PC-3 (cell line): ENCODE measurements at regions not wholly inside any gene's neighbourhood (a gene's known extent, or its start where the extent isn't known, plus 50 kb on each side); places are given as distances from the start of the nearest gene placed in this dataset.

Experiments
- EZH2 ChIP-seq: fragments of 300-600 bp; sonication (generic); IDR thresholded peaks from one replicate; pipeline ENCODE4 v1.6.1; 2017; ENCODE audit warnings: antibody characterized with exemption, mild to moderate bottlenecking, low read length; ENCODE audit not compliant: unreplicated experiment
- TF ChIP-seq, protein P1 (sequence below): fragments of 300-600 bp; sonication (generic); conservative IDR thresholded peaks from 2 replicates; pipeline ENCODE4 v1.5.1; 2017; ENCODE audit warnings: antibody characterized with exemption, low read depth, mild to moderate bottlenecking, low read length

GRCh38 chr6:51352506-51353029, 533.9 kb downstream of the TFAP2B start:
- no peak for TF ChIP-seq EZH2
- TF ChIP-seq, protein P1, sequence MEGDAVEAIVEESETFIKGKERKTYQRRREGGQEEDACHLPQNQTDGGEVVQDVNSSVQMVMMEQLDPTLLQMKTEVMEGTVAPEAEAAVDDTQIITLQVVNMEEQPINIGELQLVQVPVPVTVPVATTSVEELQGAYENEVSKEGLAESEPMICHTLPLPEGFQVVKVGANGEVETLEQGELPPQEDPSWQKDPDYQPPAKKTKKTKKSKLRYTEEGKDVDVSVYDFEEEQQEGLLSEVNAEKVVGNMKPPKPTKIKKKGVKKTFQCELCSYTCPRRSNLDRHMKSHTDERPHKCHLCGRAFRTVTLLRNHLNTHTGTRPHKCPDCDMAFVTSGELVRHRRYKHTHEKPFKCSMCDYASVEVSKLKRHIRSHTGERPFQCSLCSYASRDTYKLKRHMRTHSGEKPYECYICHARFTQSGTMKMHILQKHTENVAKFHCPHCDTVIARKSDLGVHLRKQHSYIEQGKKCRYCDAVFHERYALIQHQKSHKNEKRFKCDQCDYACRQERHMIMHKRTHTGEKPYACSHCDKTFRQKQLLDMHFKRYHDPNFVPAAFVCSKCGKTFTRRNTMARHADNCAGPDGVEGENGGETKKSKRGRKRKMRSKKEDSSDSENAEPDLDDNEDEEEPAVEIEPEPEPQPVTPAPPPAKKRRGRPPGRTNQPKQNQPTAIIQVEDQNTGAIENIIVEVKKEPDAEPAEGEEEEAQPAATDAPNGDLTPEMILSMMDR: no peak
